ENCODE measurements at regions not wholly inside any gene's neighbourhood (a gene's known extent, or its start where the extent isn't known, plus 50 kb on each side); places are given as distances from the start of the nearest gene placed in this dataset.

DNA sequence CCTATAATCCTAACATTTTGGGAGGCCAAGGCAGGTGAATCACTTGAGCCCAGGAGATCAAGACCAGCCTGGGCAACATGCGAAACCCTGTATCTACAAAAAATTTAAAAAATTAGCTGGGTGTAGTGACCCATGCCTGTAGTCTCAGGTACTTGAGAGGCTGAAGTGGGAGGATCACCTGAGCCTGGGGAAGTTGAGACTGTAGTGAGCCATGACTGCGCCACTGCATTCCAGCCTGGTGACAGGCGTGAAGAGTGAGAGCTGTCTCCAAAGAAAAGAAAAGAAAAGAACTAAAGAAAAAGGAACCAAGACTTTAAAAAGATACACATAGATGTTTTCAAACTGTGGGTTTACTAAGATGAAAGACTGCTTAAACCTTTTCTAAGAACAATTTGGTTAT is 129.0 kb downstream of the SPCS3 start:
- in situ Hi-C loops (cut with MboI; ENCODE audit: low sequenced_read_pairs, unreplicated experiment) = no loop called here
- DNase-seq (ENCODE audit: low spot score) = no peak
- TF ChIP-seq, protein P1, sequence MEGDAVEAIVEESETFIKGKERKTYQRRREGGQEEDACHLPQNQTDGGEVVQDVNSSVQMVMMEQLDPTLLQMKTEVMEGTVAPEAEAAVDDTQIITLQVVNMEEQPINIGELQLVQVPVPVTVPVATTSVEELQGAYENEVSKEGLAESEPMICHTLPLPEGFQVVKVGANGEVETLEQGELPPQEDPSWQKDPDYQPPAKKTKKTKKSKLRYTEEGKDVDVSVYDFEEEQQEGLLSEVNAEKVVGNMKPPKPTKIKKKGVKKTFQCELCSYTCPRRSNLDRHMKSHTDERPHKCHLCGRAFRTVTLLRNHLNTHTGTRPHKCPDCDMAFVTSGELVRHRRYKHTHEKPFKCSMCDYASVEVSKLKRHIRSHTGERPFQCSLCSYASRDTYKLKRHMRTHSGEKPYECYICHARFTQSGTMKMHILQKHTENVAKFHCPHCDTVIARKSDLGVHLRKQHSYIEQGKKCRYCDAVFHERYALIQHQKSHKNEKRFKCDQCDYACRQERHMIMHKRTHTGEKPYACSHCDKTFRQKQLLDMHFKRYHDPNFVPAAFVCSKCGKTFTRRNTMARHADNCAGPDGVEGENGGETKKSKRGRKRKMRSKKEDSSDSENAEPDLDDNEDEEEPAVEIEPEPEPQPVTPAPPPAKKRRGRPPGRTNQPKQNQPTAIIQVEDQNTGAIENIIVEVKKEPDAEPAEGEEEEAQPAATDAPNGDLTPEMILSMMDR (IDR thresholded peaks at IDR 0.05; ENCODE audit: borderline replicate concordance, control extremely low read depth, extremely low read depth, insufficient read depth, missing control alignments) = no peak

DNA sequence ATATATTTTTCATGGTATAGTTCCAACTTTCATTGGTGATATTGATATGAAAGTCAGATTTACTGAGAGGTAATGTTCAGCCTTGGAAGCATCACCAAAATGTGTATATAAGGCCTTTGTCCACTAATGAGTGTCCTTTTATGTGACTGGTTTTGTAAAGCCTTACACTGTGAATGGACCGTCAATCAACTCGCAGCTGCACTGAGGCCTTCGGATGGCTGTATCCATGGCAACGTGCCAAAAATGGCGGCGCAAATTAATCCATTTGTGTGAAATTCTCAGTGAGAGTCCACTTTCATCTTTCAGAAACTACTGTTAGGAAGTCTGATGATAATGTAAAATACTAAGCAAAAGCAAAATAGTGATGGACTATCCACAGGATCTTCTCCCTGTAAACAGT is 131.7 kb downstream of the SPCS3 start:
- in situ Hi-C loops (cut with MboI; ENCODE audit: low sequenced_read_pairs, unreplicated experiment) = no loop called here
- DNase-seq (ENCODE audit: low spot score) = no peak
- TF ChIP-seq, protein P1 (IDR thresholded peaks at IDR 0.05; ENCODE audit: borderline replicate concordance, control extremely low read depth, extremely low read depth, insufficient read depth, missing control alignments) = no peak

DNA sequence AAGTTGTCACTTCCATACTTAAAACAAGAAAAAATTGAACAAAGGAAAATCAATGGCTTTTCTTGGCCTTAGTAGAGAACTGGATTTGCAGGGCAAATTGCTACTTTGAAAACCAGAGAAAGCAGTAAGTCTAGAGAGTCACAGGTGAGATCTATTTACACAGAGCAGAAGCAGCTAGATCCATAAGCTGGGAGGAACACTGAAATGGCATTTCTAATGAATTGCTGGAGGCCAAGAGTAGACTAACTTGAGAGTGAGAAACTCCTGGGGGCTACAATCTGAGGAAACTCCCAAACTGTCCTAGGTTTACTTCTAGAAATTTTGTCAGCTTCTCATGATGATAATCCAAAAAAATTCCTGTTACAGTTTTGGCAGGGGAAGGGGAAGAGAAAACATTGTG is 133.3 kb downstream of the SPCS3 start:
- TF ChIP-seq, protein P1 (IDR thresholded peaks at IDR 0.05; ENCODE audit: borderline replicate concordance, control extremely low read depth, extremely low read depth, insufficient read depth, missing control alignments) = no peak
- no peak for DNase-seq (ENCODE audit: low spot score)
- in situ Hi-C loops (cut with MboI; ENCODE audit: low sequenced_read_pairs, unreplicated experiment) = no loop called here

DNA sequence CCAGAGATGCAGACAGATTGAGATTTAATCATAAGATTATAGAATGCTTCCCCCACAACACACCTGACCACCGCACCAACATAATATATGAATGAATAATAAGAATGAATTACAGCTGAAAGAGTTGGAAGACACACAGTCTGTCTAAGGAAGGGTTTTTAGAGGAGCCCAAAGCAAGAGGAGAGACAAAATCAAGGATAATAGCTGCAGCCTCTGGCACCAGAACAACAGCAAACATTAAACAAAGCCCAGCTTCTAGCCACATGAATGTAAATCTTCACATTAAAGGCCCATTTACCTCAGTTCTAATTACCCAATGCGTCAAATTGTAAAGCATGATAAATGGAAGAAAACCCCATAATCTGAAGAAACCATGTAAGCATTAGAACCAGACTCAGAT is 133.9 kb downstream of the SPCS3 start:
- TF ChIP-seq, protein P1 (IDR thresholded peaks at IDR 0.05; ENCODE audit: borderline replicate concordance, control extremely low read depth, extremely low read depth, insufficient read depth, missing control alignments) = no peak
- in situ Hi-C loops (cut with MboI; ENCODE audit: low sequenced_read_pairs, unreplicated experiment) = no loop called here
- no peak for DNase-seq (ENCODE audit: low spot score)

DNA sequence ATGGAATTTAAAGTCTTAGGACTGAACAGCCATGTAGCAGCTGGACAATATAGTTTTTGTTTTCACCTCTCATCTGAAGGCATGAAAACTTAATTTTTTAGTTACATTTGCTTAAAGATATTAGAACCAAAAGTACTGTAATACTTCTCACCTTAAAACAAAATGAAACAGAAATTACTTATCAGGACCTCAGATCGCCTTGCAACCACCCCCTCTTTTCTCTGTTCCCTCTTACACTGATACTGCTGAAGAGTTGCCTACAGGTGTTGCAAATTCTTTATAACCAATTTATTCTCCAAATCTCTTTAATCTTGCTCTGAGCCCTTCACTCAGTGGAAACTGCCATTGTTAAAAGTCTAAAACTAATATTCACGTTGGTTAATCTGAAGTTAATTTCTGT is 145.0 kb downstream of the SPCS3 start:
- TF ChIP-seq, protein P1 (IDR thresholded peaks at IDR 0.05; ENCODE audit: borderline replicate concordance, control extremely low read depth, extremely low read depth, insufficient read depth, missing control alignments) = no peak
- in situ Hi-C loops (cut with MboI; ENCODE audit: low sequenced_read_pairs, unreplicated experiment) = no loop called here
- DNase-seq (ENCODE audit: low spot score) = peak; percentile 70

DNA sequence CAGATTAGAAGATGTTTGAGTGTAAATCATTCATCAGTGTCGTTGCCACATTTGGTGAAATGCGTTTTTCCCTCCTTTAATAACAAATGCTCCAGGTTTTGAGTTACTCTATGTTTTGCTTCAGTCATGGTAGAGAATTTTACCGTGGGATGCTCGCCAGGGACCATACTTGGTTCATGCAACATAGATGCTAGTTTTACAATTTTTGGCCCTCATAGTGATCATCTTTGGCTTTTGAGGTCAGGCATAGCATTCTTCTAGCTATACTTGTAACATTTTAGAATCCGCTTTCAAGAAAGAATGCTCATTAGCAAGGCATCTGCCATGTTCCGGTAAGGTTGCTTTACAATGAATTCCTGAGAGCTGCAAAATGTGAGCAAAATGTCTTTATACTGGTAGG is 147.2 kb downstream of the SPCS3 start:
- in situ Hi-C loops (cut with MboI; ENCODE audit: low sequenced_read_pairs, unreplicated experiment) = no loop called here
- no peak for DNase-seq (ENCODE audit: low spot score)
- TF ChIP-seq, protein P1 (IDR thresholded peaks at IDR 0.05; ENCODE audit: borderline replicate concordance, control extremely low read depth, extremely low read depth, insufficient read depth, missing control alignments) = no peak

DNA sequence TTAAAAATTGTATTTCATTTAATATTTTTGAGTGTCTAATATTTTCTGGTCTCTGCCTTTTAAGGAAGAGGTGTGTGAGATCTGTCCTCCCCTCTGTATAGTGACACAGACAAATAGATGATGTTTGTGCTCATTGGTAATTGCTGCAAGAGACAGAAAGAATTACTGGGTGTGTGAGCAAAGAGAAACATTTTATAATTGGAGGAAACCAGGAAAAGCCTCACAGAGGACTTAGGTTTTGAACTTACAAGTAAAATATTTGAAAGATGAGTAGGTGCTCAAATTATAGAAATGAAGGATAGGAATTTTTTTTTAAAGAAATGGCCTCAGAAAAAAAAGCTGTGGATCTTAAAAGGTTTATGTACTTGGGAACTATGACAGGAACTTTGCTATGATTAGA is 149.8 kb downstream of the SPCS3 start:
- TF ChIP-seq, protein P1 (IDR thresholded peaks at IDR 0.05; ENCODE audit: borderline replicate concordance, control extremely low read depth, extremely low read depth, insufficient read depth, missing control alignments) = no peak
- DNase-seq (ENCODE audit: low spot score) = no peak
- in situ Hi-C loops (cut with MboI; ENCODE audit: low sequenced_read_pairs, unreplicated experiment) = no loop called here
